ENCODE measurements at regions not wholly inside any gene's neighbourhood (a gene's known extent, or its start where the extent isn't known, plus 50 kb on each side); places are given as distances from the start of the nearest gene placed in this dataset.

- TF ChIP-seq KLF10 (tag by site-specific recombination; IDR thresholded peaks at IDR 0.05) (0 out of 2 replicates have a peak, but pooled peaks have one; percentile 30), ZNF324 (tag by site-specific recombination; IDR thresholded peaks at IDR 0.05) (no peak), ZNF274 (IDR thresholded peaks at IDR 0.05; ENCODE audit: low read length) (no peak), ZNF274 (tag by site-specific recombination; IDR thresholded peaks at IDR 0.05; ENCODE audit: borderline replicate concordance) (no peak), GLIS1 (tag by site-specific recombination; IDR thresholded peaks at IDR 0.05) (peak; percentile 82), ZNF174 (tag by site-specific recombination; IDR thresholded peaks at IDR 0.05) (no peak), ZNF585B (tag by site-specific recombination; IDR thresholded peaks at IDR 0.05) (no peak), ZNF544 (tag by site-specific recombination; IDR thresholded peaks at IDR 0.05) (no peak), ZNF513 (tag by site-specific recombination; IDR thresholded peaks at IDR 0.05) (peak; percentile 43; the same call in 1 of the 2 replicates), RBAK (tag by site-specific recombination; IDR thresholded peaks at IDR 0.05) (no peak), BCL11B (tag by site-specific recombination; IDR thresholded peaks at IDR 0.05; ENCODE audit: low read depth) (0 out of 2 replicates have a peak, but pooled peaks have one; percentile 47), ZNF558 (tag by site-specific recombination; IDR thresholded peaks at IDR 0.05) (no peak), ZNF677 (tag by site-specific recombination; IDR thresholded peaks at IDR 0.05) (no peak), ZSCAN5A (tag by site-specific recombination; IDR thresholded peaks at IDR 0.05) (no peak), ZNF26 (tag by site-specific recombination; IDR thresholded peaks at IDR 0.05) (no peak), CTCF (tag by site-specific recombination; IDR thresholded peaks at IDR 0.05) (no peak), ZNF184 (tag by site-specific recombination; IDR thresholded peaks at IDR 0.05) (no peak), BCL6B (tag by site-specific recombination; IDR thresholded peaks at IDR 0.05) (0 out of 2 replicates have a peak, but pooled peaks have one; percentile 8), ZNF175 (tag by site-specific recombination; IDR thresholded peaks at IDR 0.05) (no peak), ZNF433 (tag by site-specific recombination; IDR thresholded peaks at IDR 0.05; ENCODE audit: low read depth) (no peak), PRDM2 (tag by site-specific recombination; IDR thresholded peaks at IDR 0.05; ENCODE audit: borderline replicate concordance) (no peak), GFI1B (tag by site-specific recombination; IDR thresholded peaks at IDR 0.05) (no peak), ZNF112 (tag by site-specific recombination; IDR thresholded peaks at IDR 0.05) (no peak)
Observed at GRCh38 chr5:67487862-67488261, 291.3 kb upstream of the CD180 start (continued).

All from HEK293 (cell line).